Stimulated activated naive CD4-positive, alpha-beta T cell (primary cell): ENCODE measurements at regions not wholly inside any gene's neighbourhood (a gene's known extent, or its start where the extent isn't known, plus 50 kb on each side); places are given as distances from the start of the nearest gene placed in this dataset.
"Not testable (repeated sequence)": the region's sequence is repeated elsewhere in the genome, so short reads cannot be mapped to it uniquely, and the experiment has no call there.

Experiments
- DNase-seq, 6 experiments: peaks; one replicate each; lab custom pipeline; 2025; lab: John Stamatoyannopoulos, UW

DNA sequence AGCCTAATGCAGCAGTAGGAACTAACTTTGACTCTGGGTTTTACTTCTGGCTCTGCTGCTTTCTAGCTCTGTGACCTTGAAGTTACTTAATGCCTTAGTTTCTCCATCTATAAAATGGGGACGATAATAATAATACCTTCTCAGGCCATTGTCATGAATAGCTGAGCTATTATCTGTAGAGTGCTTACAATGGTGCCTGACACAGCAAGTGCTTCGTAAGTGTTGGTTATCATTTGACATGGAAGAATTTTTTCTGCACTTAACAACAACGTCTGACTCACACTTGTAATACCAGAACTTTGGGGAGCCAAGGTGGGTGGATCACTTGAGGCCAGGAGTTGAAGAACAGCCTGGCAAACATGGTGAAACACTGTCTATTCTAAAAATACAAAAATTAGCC is 140.5 kb downstream of the ARL4A start:
- no peak for DNase-seq

DNA sequence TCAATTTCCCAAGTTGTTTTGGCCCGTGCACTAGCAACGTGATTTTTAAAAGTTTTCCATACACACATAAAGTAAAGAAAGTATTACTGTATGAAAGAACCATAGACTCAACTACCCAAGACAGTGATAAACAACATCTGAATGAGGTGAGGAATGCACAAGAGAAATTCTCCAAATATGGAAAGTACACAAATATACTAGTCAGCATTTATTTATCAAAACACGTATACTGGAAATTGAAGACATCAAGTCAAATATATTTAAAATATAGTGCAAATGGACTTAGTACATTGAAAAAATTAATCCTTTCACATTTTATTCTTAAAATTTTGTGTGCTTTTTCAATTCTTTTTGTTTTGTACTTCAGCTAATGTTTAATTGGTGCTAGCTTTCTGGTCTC is 143.6 kb downstream of the ARL4A start:
- no peak for DNase-seq

GRCh38 chr7:12833829-12834228 is 146.4 kb downstream of the ARL4A start:
- DNase-seq, result no peak

DNA sequence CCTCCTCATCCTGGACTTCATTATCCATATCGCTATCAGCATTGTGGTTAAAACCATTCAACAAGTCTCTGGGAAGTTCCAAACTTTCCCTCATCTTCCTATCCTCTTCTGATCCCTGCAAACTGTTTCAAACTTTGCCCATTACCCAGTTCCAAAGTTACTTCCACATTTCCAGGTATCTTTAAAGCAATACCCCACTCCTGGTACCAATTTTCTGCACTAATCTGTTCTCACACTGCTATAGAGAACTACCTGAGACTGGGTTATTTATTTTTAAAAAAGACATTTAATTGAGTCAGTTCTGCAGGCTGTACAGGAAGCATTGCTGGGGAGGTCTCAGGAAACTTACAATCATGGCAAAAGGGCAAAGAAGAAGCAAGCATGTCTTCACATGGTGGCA is 147.3 kb downstream of the ARL4A start:
- DNase-seq, result no peak

DNA sequence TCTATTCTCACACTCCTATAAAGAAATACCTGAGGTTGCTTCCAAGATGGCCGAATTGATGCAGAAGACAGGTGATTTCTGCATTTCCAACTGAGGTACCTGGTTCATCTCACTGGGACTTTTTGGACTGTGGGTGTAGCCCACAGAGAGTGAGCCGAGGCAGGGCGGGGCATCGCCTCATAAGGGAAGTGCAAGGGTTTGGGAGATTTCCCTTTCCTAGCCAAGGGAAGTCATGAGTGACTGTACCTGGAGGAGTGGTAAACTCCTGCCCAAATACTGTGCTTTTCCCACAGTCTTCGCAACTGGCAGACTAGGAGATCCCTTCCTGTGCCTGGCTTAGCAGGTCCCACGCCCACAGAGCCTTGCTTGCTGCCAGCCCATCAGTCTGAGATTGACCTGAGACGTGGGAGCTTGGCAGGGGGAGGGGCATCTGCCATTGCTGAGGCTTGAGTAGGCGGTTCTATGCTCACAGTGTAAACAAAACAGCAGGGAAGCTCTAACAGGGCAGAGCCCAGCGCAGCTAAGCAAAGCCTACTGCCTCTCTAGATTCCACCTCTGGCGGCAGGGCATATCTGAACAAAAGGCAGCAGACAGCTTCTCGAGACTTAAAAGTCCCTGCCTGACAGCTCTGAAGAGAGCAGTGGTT is 152.2 kb downstream of the ARL4A start:
- no peak for DNase-seq

DNA sequence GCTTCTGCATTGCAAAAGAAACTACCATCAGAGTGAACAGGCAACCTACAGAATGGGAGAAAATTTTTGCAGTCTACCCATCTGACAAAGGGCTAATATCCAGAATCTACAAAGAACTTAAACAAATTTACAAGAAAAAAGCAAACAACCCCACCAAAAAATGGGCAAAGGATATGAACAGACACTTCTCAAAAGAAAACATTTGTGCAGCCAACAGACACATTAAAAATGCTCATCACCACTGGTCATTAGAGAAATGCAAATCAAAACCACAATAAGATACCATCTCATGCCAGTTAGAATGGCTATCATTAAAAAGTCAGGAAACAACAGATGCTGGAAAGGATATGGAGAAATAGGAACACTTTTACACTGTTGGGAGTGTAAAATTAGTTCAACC is 157.3 kb downstream of the ARL4A start:
- not testable (repeated sequence) for DNase-seq

DNA sequence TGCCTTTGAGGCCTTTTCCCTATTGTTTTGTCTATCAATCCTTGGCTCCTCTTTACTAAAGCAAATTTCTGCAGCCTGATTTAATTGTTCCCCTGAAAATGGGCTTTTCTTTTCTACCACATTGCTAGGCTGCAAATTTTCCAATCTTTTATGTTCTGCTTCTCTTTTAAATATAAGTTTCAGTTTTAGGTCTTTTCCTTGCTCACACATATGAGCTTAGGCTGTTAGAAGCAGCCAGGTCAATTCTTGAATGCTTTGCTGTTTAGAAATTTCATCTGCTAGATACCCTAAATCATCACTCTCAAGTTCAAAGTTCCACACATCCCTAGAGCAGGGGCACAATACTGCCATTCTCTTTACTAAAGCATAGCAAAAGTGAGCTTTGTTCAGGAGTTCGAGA is 159.6 kb downstream of the ARL4A start:
- DNase-seq, result no peak

DNA sequence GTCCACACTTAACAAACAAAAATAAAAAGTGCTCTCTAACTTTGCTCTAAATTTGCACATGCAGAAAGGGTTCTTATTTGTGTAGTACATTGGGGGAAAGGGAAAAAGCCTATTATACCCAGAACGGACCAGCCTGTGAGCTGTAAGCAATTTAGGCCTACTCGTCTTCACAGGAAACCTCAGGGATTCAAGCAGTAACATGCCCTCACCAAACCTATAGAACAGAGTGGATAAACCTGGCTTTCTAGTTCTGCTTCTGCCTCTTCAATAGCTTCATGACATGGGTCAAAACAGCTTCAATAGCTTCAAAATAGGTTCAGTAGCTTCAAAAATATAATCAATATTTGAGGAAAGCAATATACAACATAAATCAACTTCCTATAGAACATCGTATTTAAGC is 163.7 kb downstream of the ARL4A start:
- no peak for DNase-seq

DNA sequence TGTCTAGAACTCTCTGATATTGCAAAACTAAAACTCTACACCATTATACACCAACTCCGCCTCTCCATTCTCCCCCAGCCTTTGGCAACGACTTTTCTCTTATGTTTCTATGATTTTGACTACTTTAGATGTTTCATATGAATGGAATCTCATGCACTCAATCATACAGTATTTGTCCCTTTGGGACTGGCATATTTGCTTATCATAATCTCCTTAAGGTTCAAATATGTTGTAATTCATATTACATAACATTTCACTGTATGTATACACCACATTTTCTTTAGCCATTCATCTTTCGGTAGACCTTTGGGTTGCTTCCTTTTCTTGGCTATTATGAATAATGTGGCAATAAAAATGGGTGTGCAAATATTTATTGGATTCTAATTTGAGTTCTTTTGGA is 164.4 kb downstream of the ARL4A start:
- no peak for DNase-seq

DNA sequence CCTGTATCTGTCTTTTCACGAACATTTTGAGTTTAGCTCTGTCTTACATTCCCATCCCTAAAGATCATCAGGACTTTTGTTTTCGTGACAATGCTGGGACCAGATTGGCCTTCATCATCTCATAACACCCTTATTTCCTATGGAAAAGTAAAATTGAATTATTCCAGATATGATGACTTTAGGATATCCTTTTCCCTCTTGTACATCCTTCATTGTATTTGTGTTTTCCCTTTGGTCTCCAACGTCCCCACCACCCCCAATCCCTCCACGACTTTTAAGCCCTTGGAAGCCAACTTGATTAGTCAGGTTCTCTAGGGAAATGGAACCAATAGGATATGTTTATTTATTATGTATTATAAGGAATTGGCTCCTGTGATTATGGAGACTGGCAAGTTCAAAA is 167.6 kb downstream of the ARL4A start:
- no peak for DNase-seq

- DNase-seq, result no peak
These were observed 172.3 kb downstream of the ARL4A start for GRCh38 chr7:12859761-12860160.

GRCh38 chr7:12861070-12861469 is 173.6 kb downstream of the ARL4A start:
- DNase-seq, result no peak

- DNase-seq, result no peak
These were observed 174.7 kb downstream of the ARL4A start for GRCh38 chr7:12862146-12862545.

GRCh38 chr7:12864470-12865046 is 177.1 kb downstream of the ARL4A start:
- DNase-seq, result no peak

DNA sequence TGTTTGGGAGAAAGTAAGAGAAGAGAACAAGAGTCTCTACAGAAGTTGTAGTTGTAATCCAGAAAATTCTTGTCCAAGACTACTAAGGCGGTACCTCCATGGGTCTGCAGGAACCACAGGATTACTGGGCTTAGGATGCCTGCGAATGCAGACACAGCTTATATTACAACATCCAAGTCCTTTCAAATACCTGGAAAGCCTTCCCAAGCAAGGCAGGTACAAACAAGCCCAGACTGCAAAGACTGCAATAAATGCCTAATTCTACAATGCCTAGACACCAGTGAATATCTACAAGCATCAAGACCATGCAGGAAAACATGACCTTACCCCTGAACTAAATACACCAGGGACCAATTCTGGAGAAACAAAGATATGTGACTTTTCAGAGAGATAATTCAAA is 178.2 kb downstream of the ARL4A start:
- DNase-seq, result no peak

DNA sequence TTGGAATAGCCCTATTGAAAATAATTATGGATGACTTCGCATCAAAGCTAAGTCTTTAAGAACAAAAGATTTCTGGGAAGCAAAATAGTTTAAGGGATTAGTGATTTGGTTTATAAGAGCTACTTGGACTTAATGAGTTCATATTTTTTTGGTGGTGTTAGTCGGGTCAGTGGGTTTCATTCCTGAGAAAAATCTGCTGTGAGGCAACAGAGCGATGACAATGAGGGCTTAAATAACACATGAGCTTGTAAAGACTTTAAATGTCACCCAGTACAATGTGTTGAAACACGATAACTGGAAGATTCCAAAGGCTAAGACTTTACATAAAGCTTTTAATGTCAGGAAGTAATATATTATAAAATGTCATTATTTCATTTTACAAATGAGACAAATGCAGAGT is 178.8 kb downstream of the ARL4A start:
- DNase-seq, result no peak

- no peak for DNase-seq
These were observed 180.6 kb downstream of the ARL4A start for GRCh38 chr7:12868027-12868426.

DNA sequence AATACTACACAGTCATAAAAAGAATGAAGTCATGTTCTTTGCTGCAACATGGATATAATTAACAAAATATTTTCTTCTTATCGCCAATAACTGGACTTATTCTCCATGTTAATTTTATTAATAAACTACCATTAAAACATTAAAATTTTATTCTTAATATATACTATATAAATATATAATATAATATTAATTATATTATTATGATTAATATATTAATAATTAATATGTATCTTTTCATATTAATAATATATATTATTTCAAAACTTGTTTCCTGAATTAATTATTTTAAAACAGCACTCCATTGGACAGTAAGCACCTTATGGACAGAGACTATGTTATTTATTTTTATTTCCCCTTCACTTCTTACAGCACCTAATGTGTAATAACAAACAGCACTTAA is 182.8 kb downstream of the ARL4A start:
- no peak for DNase-seq

DNA sequence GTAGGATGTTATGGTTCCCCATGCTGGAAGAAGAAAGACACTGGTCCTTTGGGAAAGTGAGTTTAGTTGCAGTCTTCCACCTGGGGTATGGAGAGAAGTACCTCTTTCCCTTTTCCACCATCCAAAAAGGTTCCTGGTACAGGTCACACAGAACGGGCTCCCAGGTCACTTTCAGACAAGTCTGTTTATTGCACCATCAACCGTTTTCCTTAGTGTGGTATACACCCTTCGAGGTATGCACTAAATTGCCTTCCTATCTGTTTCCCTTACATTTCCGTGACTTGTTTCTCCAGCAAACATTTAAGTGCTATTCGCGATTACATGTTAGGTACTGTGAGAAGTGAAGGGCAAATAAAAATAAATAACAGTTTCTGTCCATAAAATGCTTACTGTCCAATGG is 185.1 kb downstream of the ARL4A start:
- DNase-seq, result no peak

- no peak for DNase-seq
These were observed 186.1 kb downstream of the ARL4A start for GRCh38 chr7:12873571-12873970.

DNA sequence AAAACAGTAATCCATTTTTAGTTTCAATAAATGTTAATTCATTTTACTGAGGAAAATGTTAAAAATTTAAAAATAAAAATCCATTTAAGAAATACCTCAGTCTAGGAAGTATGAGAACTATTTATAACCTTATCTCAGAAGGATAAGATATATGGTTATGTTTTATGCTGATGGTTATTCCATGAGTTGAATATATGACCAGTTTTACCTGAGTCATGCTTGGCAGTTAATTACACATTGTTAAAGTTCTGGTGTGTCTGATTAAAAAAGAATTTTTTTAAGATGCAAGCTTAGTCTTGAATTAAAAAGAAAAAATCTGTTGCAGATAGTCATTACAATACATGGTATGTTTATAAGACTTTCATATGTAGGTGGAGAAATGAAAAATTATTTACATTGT is 191.7 kb downstream of the ARL4A start:
- no peak for DNase-seq

GRCh38 chr7:12881712-12882111 is 194.3 kb downstream of the ARL4A start:
- no peak for DNase-seq

DNA sequence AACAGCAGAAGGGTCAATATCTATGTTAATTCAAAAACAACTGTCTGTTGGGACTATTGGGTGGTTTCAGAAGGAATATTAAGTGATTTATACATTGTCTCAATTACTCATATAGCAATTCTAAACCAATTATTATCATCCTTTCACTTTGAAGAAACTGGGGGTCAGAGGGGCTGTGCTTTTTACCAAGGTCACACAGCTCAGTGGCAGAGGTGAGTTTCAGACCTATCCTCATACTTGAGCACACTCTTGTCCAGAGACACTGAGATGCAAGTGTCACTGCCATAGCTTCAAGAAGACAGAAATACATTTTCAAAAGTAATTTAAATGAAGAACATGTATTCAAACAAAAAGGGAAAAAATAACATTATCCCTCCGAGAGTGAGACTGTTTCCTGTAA is 195.3 kb downstream of the ARL4A start:
- DNase-seq, result no peak

- no peak for DNase-seq
These were observed 196.6 kb downstream of the ARL4A start for GRCh38 chr7:12884033-12884432.
